Testis (tissue), 2 donors: ENCODE measurements at regions not wholly inside any gene's neighbourhood (a gene's known extent, or its start where the extent isn't known, plus 50 kb on each side); places are given as distances from the start of the nearest gene placed in this dataset.
A peak's percentile ranks its signal among the peaks of the same experiment; 100 is the strongest.

ENCODE experiments used
- DNase-seq: peaks from one replicate; pipeline ENCODE4 v3.0.0-alpha.2; 2019
- H3K27ac ChIP-seq, 2 donors: fragments of 200-600 bp; sonication (generic); one replicate each; pipeline ENCODE4 v1.5.1; 2019
- H3K27me3 ChIP-seq: fragments of 200-600 bp; sonication (generic); one replicate; pipeline ENCODE4 v1.5.1; 2019
- H3K36me3 ChIP-seq: fragments of 200-600 bp; sonication (generic); one replicate; pipeline ENCODE4 v1.5.1; 2017; ENCODE audit warnings: low read depth; ENCODE audit errors: missing control alignments
- H3K4me1 ChIP-seq: fragments of 200-600 bp; sonication (generic); one replicate; pipeline ENCODE4 v1.5.1; 2019
- H3K4me3 ChIP-seq, 2 donors: fragments of 200-600 bp; sonication (generic); one replicate each; pipeline ENCODE4 v1.5.1; 2017 to 2019
- H3K9me3 ChIP-seq: fragments of 200-600 bp; sonication (generic); one replicate; pipeline ENCODE4 v1.5.1; 2017
- POLR2A ChIP-seq: fragments of 450-650 bp; IDR thresholded peaks from one replicate; pipeline ENCODE4 v1.6.1; 2017; ENCODE audit warnings: antibody characterized with exemption, mild to moderate bottlenecking, moderate library complexity
- WGBS, 2 donors: methylation state at CpG; one replicate each; pipeline ENCODE4 v1.1.5; 2018; 5-methylcytosine and 5-hydroxymethylcytosine counted together
- intact Hi-C: fragments of 100-400 bp; cut with DNase I; formaldehyde crosslinking; loops from one replicate; pipeline ENCODE4 v1.15.1; 2023; ENCODE audit warnings: low total_unique reads
- TF ChIP-seq, protein P1 (sequence below), 3 experiments: fragments of 450-650 bp in 2 of 3; fragments of 200-600 bp in 1 of 3; sonication (generic) in 1 of 3; IDR thresholded peaks; one replicate each; pipeline ENCODE4 v1.5.1; 2016 to 2019; ENCODE audit warnings: antibody characterized with exemption in 3 of 3, mild to moderate bottlenecking in 2 of 3, moderate library complexity in 1 of 3

- Histone ChIP-seq H3K27me3 (no peaks in the 10 kb centered on the region), H3K4me3 (no peak overlapping the region), H3K36me3 (no peaks in the 10 kb centered on the region), H3K4me1 (no peaks in the 10 kb centered on the region), H3K9me3 (no peaks in the 10 kb centered on the region), H3K27ac (no peak overlapping the region)
- no peak for DNase-seq
- WGBS, 2 donors, result 76 to 81% methylated on average over 8 to 12 of the region's 12 CpGs
- intact Hi-C loops, result no loop called here
- TF ChIP-seq, protein P1, sequence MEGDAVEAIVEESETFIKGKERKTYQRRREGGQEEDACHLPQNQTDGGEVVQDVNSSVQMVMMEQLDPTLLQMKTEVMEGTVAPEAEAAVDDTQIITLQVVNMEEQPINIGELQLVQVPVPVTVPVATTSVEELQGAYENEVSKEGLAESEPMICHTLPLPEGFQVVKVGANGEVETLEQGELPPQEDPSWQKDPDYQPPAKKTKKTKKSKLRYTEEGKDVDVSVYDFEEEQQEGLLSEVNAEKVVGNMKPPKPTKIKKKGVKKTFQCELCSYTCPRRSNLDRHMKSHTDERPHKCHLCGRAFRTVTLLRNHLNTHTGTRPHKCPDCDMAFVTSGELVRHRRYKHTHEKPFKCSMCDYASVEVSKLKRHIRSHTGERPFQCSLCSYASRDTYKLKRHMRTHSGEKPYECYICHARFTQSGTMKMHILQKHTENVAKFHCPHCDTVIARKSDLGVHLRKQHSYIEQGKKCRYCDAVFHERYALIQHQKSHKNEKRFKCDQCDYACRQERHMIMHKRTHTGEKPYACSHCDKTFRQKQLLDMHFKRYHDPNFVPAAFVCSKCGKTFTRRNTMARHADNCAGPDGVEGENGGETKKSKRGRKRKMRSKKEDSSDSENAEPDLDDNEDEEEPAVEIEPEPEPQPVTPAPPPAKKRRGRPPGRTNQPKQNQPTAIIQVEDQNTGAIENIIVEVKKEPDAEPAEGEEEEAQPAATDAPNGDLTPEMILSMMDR (IDR thresholded peaks at IDR 0.05), result no peak
- TF ChIP-seq POLR2A, result no peak
Observed at GRCh38 chr16:35788381-35788780, 2329.0 kb downstream of the TP53TG3F start.

- H3K4me1 ChIP-seq, result no peaks in the 10 kb centered on the region
- WGBS, 2 donors, result 72 to 80% methylated on average over 13 to 25 of the region's 25 CpGs
- no peak for DNase-seq
- TF ChIP-seq POLR2A, result no peak
- TF ChIP-seq, protein P1 (IDR thresholded peaks at IDR 0.05), result no peak
- H3K27ac ChIP-seq, result no peak overlapping the region
- H3K9me3 ChIP-seq, result no peaks in the 10 kb centered on the region
- no peaks in the 10 kb centered on the region for H3K36me3 ChIP-seq
- intact Hi-C loops, result no loop called here
- no peak overlapping the region for H3K4me3 ChIP-seq
- no peaks in the 10 kb centered on the region for H3K27me3 ChIP-seq
Observed at GRCh38 chr16:35792516-35793285, 2333.3 kb downstream of the TP53TG3F start.

GRCh38 chr16:35793601-35794000, 2334.2 kb downstream of the TP53TG3F start:
- intact Hi-C loops, result no loop called here
- no peaks in the 10 kb centered on the region for H3K27me3 ChIP-seq
- no peak overlapping the region for H3K27ac ChIP-seq
- H3K9me3 ChIP-seq, result no peaks in the 10 kb centered on the region
- H3K4me3 ChIP-seq, result no peak overlapping the region
- H3K4me1 ChIP-seq, result no peaks in the 10 kb centered on the region
- no peak for DNase-seq
- TF ChIP-seq, protein P1 (IDR thresholded peaks at IDR 0.05), result no peak
- TF ChIP-seq POLR2A, result no peak
- H3K36me3 ChIP-seq, result no peaks in the 10 kb centered on the region
- WGBS, 2 donors, result 43 to 52% methylated on average over 3 of the region's 3 CpGs

DNA sequence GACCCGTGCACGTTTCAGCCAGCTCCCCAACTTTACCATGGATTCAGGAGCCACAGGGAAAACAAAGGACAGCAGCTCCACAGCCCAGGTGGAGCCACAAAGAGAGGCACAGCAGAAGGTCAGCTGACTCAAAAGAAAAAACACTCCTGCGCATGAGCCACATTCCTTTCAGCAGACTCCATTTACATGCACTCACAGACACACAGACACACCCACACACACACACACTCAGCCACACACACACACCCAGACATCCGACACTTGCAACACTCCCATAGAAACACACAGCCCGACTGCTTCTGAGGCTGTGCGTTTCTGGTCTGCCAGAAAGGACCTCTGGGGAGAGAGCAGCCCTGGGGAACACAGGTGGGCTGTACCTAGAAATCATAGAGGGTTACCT, 2335.5 kb downstream of the TP53TG3F start:
- TF ChIP-seq POLR2A, result no peak
- TF ChIP-seq, protein P1 (IDR thresholded peaks at IDR 0.05), result no peak
- DNase-seq, result no peak
- WGBS, 2 donors, result 44 to 51% methylated on average over 6 of the region's 6 CpGs
- H3K27ac ChIP-seq, result no peak overlapping the region
- no peaks in the 10 kb centered on the region for H3K36me3 ChIP-seq
- no peaks in the 10 kb centered on the region for H3K9me3 ChIP-seq
- intact Hi-C loops, result no loop called here
- H3K4me3 ChIP-seq, result peak overlapping the region in 1 of 2 donors; percentile 31
- no peaks in the 10 kb centered on the region for H3K4me1 ChIP-seq
- H3K27me3 ChIP-seq, result no peaks in the 10 kb centered on the region
